SK-N-SH (cell line): ENCODE measurements at regions not wholly inside any gene's neighbourhood (a gene's known extent, or its start where the extent isn't known, plus 50 kb on each side); places are given as distances from the start of the nearest gene placed in this dataset.
A peak's percentile ranks its signal among the peaks of the same experiment; 100 is the strongest.

ENCODE experiments used
- CTCF ChIA-PET: fragments of 300-600, 350-600 bp; formaldehyde crosslinking; extraction: SDS; loops from one replicate; lab custom pipeline; 2021; lab: Yijun Ruan, JAX
- POLR2A ChIA-PET: fragments of 350-600 bp; sonication (Branson Sonifier 250); formaldehyde crosslinking; extraction: SDS; loops from one replicate; lab custom pipeline; 2020; ENCODE audit warnings: antibody characterized with exemption, inconsistent platforms; lab: Yijun Ruan, JAX
- DNase-seq: peaks from one replicate; pipeline ENCODE4 v3.0.0; 2012
- H2AFZ ChIP-seq: fragments of 200-600 bp; sonication (generic); 2 replicates; pipeline ENCODE4 v1.8.1; 2016; ENCODE audit warnings: antibody characterized with exemption, mild to moderate bottlenecking, low read depth
- H3F3A ChIP-seq: fragments of 200-600 bp; sonication (generic); replicated peaks from 2 replicates; pipeline ENCODE3; 2016; ENCODE audit warnings: antibody characterized with exemption, mild to moderate bottlenecking; ENCODE audit not compliant: insufficient read depth
- H3K27ac ChIP-seq, 2 experiments: fragments of 200-500 bp in 1 of 2; fragments of 200-600 bp in 1 of 2; sonication (Bioruptor generic) in 1 of 2; sonication (generic), shearing (Covaris generic) in 1 of 2; 2 replicates each; pipeline versions ENCODE4 v1.5.1 to v1.6.1; 2014 to 2016; ENCODE audit warnings: low read depth in 2 of 2, inconsistent platforms in 1 of 2, low read length in 1 of 2, mild to moderate bottlenecking in 1 of 2, mixed read lengths in 1 of 2
- H3K27me3 ChIP-seq: fragments of 200-600 bp; sonication (generic), shearing (Covaris generic); 2 replicates; pipeline ENCODE4 v1.6.1; 2016; ENCODE audit warnings: mixed run types; ENCODE audit not compliant: insufficient read depth
- H3K36me3 ChIP-seq, 2 experiments: fragments of 200-500 bp in 1 of 2; fragments of 200-600 bp in 1 of 2; sonication (Bioruptor generic) in 1 of 2; sonication (generic) in 1 of 2; replicated peaks in 1 of 2; 2 replicates each; pipeline versions ENCODE3 to v1.5.1; 2014 to 2016; ENCODE audit warnings: low read length in 1 of 2, mild to moderate bottlenecking in 1 of 2; ENCODE audit not compliant: insufficient read depth in 2 of 2, control insufficient read depth in 1 of 2
- H3K4me1 ChIP-seq, 2 experiments: fragments of 200-500 bp in 1 of 2; fragments of 200-600 bp in 1 of 2; sonication (Bioruptor generic) in 1 of 2; sonication (generic), shearing (Covaris generic) in 1 of 2; 2 replicates each; pipeline versions ENCODE4 v1.5.1 to v1.6.1; 2014 to 2016; ENCODE audit warnings: low read depth in 1 of 2, low read length in 1 of 2, mixed run types in 1 of 2; ENCODE audit not compliant: insufficient read depth in 2 of 2, control insufficient read depth in 1 of 2
- H3K4me2 ChIP-seq: fragments of 200-600 bp; sonication (generic), shearing (Covaris generic); 2 replicates; pipeline ENCODE4 v1.6.1; 2017; ENCODE audit warnings: mixed run types
- H3K4me3 ChIP-seq, 2 experiments: fragments of 200-500 bp in 1 of 2; fragments of 200-600 bp in 1 of 2; sonication (Bioruptor generic) in 1 of 2; sonication (generic), shearing (Covaris generic) in 1 of 2; 2 replicates each; pipeline versions ENCODE4 v1.5.1 to v1.8.1; 2014 to 2016; ENCODE audit warnings: low read depth in 2 of 2, inconsistent platforms in 1 of 2, low read length in 1 of 2, mild to moderate bottlenecking in 1 of 2, mixed read lengths in 1 of 2, moderate library complexity in 1 of 2
- H3K79me2 ChIP-seq: fragments of 200-600 bp; sonication (generic); 2 replicates; pipeline ENCODE4 v1.8.1; 2017; ENCODE audit warnings: mild to moderate bottlenecking; ENCODE audit not compliant: insufficient read depth
- H3K9ac ChIP-seq: fragments of 200-600 bp; sonication (generic); 2 replicates; pipeline ENCODE4 v1.6.1; 2017; ENCODE audit warnings: mixed run types
- H3K9me2 ChIP-seq: fragments of 200-600 bp; sonication (generic); 2 replicates; pipeline ENCODE4 v1.6.1; 2017; ENCODE audit warnings: mixed run types
- H3K9me3 ChIP-seq: fragments of 200-600 bp; sonication (generic); 2 replicates; pipeline ENCODE4 v1.6.1; 2017; ENCODE audit warnings: mixed run types, mild to moderate bottlenecking, moderate library complexity
- H4K20me1 ChIP-seq: fragments of 200-600 bp; sonication (generic); 2 replicates; pipeline ENCODE4 v1.6.1; 2017; ENCODE audit warnings: mild to moderate bottlenecking, mixed run types; ENCODE audit not compliant: insufficient read depth
- CHD2 ChIP-seq: fragments of 150-350 bp; IDR thresholded peaks from 2 replicates; pipeline ENCODE4 v1.6.1; 2018; ENCODE audit warnings: low read length; ENCODE audit not compliant: partially characterized antibody
- CTCF ChIP-seq: fragments of 200-600 bp; sonication (generic); IDR thresholded peaks from 2 replicates; pipeline ENCODE4 v1.6.1; 2017; ENCODE audit warnings: antibody characterized with exemption, mild to moderate bottlenecking, moderate library complexity
- EZH2phosphoT487 ChIP-seq: fragments of 200-600 bp; sonication (generic); IDR thresholded peaks from 2 replicates; pipeline ENCODE4 v1.6.1; 2017; ENCODE audit warnings: low read depth, mixed run types, mild to moderate bottlenecking, antibody characterized with exemption, moderate library complexity, borderline replicate concordance
- FOXJ3 ChIP-seq: sonication (generic); formaldehyde crosslinking; IDR thresholded peaks from 2 replicates; pipeline ENCODE4 v1.5.1; 2020; ENCODE audit warnings: mild to moderate bottlenecking, missing genetic modification reagents
- GABPA ChIP-seq: IDR thresholded peaks from 2 replicates; pipeline ENCODE4 v1.4.0; 2012; ENCODE audit warnings: low read depth, mild to moderate bottlenecking
- GATA2 ChIP-seq: sonication (generic); formaldehyde crosslinking; IDR thresholded peaks from 2 replicates; pipeline ENCODE4 v1.5.0; 2020; ENCODE audit warnings: mild to moderate bottlenecking, missing genetic modification reagents
- JUND ChIP-seq: IDR thresholded peaks from 2 replicates; pipeline ENCODE4 v1.4.0; 2012
- MXI1 ChIP-seq: IDR thresholded peaks from 2 replicates; pipeline ENCODE4 v1.6.1; 2012; ENCODE audit warnings: mild to moderate bottlenecking, low read depth, low read length, improper control_type of control experiment
- NRF1 ChIP-seq: IDR thresholded peaks from 2 replicates; pipeline ENCODE4 v1.6.1; 2012; ENCODE audit warnings: low read depth, mild to moderate bottlenecking, low read length
- PBX3 ChIP-seq: IDR thresholded peaks from 2 replicates; pipeline ENCODE4; 2012
- POLR2AphosphoS5 ChIP-seq: IDR thresholded peaks from 2 replicates; pipeline ENCODE4 v1.6.1; 2012; ENCODE audit warnings: low read depth, low read length
- RCOR1 ChIP-seq: fragments of 150-350 bp; IDR thresholded peaks from 2 replicates; pipeline ENCODE4 v1.6.1; 2017; ENCODE audit warnings: antibody characterized with exemption, low read length
- REST ChIP-seq: IDR thresholded peaks from 2 replicates; pipeline ENCODE4 v1.6.1; 2012; ENCODE audit warnings: mild to moderate bottlenecking, low read depth, low read length, moderate library complexity
- RFX5 ChIP-seq: IDR thresholded peaks from 2 replicates; pipeline ENCODE4 v1.6.1; 2012; ENCODE audit warnings: mild to moderate bottlenecking, improper control_type of control experiment, low read length
- SMC3 ChIP-seq: IDR thresholded peaks from 2 replicates; pipeline ENCODE4 v1.6.1; 2012; ENCODE audit warnings: low read depth, low read length, improper control_type of control experiment
- TEAD4 ChIP-seq: IDR thresholded peaks from 2 replicates; pipeline ENCODE4 v1.4.0; 2012; ENCODE audit warnings: mild to moderate bottlenecking, borderline replicate concordance; ENCODE audit not compliant: insufficient read depth
- YY1 ChIP-seq: IDR thresholded peaks from 2 replicates; pipeline ENCODE4 v1.4.0; 2012; ENCODE audit warnings: low read depth, mild to moderate bottlenecking
- WGBS: methylation state at CpG from one replicate; pipeline ENCODE4 v1.1.6; 2017; ENCODE audit warnings: low lambda C conversion rate; 5-methylcytosine and 5-hydroxymethylcytosine counted together

GRCh38 chrX:45735571-45735970 is 534.9 kb upstream of the DIPK2B start:
- Histone ChIP-seq H3K9me3 (no peaks in the 10 kb centered on the region), H3K4me1 (no peaks in the 10 kb centered on the region; a peak in 1 of 4 replicates), H3K9me2 (no peaks in the 10 kb centered on the region), H4K20me1 (no peaks in the 10 kb centered on the region), H3K4me2 (no peak overlapping the region), H3K36me3 (peaks cover 0 to 5% of the 10 kb centered on the region in 2 experiments), H3K4me3 (no peak overlapping the region), H3K9ac (no peak overlapping the region), H3F3A (peaks cover 48% of the 10 kb centered on the region), H3K27me3 (no peaks in the 10 kb centered on the region), H3K79me2 (peaks cover 45% of the 10 kb centered on the region), H2AFZ (no peak overlapping the region), H3K27ac (peak overlapping the region in 1 of 2 experiments; percentile 11; a peak in 1 of 4 replicates)
- POLR2A ChIA-PET, result no interaction called here
- 27% methylated on average over 1 of the region's 1 CpG for WGBS
- no peak for TF ChIP-seq YY1
- no peak for TF ChIP-seq GABPA
- no peak for TF ChIP-seq EZH2phosphoT487
- no peak for TF ChIP-seq GATA2 (CRISPR knock-in tag)
- TF ChIP-seq NRF1, result no peak
- no peak for TF ChIP-seq FOXJ3 (CRISPR knock-in tag)
- no peak for TF ChIP-seq TEAD4
- TF ChIP-seq SMC3, result no peak
- no peak for TF ChIP-seq CHD2
- no peak for TF ChIP-seq MXI1
- TF ChIP-seq POLR2AphosphoS5, result no peak
- no peak for TF ChIP-seq RFX5
- TF ChIP-seq RCOR1, result no peak
- TF ChIP-seq JUND, result no peak
- no peak for TF ChIP-seq CTCF
- TF ChIP-seq REST, result no peak
- TF ChIP-seq PBX3, result no peak
- DNase-seq, result no peak
- CTCF ChIA-PET, result no interaction called here
